DMS 273 (cell line): ENCODE measurements at regions not wholly inside any gene's neighbourhood (a gene's known extent, or its start where the extent isn't known, plus 50 kb on each side); places are given as distances from the start of the nearest gene placed in this dataset.

Source experiments
- DNase-seq: peaks from one replicate; lab custom pipeline; 2025; ENCODE audit not compliant: unreplicated experiment; lab: John Stamatoyannopoulos, UW

DNA sequence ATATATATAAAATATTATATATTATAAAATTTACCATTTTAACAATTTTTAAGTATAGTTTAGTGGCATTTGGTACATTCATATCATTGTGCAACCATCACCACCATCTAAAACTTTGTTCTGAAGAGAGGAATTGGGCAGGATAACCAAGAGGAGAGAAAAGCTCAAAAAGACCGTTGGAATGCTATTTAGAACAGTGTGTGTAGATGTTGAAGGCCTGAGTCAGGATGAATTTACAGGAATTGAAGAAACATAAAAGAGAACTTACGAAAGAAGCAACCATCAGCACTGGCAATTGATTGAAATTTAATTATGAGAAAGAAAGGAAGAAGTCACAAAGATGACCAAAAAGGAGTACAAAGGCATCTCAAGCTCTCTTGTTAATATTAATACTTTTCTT is 196.9 kb upstream of the PWP1 start:
- DNase-seq = no peak

DNA sequence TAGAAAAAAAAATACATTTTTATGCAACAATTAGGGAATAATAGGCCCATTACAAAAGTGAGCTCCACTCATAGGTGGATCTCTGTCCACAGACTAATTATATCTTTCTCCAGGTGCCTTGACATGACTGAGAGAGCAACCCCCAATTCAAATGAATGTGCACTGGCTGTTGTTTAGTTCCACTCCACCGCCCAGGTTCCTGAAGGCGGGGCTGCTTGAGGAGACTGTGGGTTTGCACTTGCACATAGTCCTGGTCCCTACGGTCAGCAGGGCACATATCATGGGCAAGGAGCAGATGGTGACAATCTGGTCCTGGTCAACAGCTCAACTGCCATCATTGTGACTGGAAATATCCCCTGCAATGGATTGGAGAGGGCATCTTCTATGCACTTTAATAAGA is 195.6 kb upstream of the PWP1 start:
- DNase-seq = no peak

DNA sequence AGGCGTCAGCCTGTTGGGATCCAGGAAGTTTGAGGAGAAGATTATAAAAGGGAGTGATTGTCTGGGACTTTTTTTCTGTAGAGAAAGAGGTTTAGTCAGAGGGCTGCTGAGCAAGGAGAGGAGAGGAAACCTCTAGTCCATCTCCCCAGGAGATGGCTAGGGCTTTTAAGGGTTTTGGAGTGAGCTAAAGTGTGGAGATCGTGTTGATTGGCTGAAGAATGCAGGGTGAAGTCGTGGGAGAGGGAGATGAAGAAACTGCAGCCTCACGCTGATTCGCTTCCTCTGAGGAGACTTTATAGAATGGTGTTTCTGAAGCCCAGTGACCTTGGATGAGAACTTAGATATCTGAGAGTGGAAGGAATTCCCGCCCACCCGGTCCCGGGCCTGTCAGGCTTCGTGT is 193.7 kb upstream of the PWP1 start:
- no peak for DNase-seq

DNA sequence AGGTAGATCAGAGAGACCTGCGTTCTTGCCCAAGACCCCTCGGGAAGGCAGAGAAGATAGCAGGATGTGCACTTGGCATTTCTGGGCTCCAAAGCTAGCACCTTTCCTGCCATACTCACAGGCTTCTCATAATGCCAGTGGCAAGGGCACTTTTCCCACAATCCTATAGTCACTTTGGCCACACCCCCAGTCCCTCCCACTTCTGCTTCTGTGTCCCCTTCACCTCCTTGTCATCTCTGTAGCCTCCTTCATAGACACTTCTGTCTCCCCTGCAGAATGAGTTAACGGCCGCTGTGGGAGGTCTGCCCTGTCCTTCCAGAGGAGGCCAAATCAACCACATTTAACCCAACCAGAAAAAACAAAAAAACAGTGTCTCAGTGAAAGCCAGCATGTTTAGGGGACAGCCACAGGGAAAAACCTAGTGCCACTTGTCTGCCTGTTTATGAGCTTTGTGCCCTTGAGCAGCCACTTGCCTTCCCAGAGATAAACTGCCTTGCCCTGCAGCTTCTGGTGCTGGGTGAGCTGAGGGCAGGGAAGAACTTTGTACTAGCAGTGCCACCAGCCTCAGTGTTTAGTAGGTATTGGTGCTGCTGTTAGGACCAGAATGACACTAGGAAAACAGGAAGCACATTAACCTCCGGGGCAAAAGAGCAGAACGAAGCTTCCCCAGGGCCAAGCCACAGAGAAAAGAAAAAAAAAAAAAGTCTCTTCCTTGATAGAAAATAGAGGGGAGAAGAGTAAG is 193.0 kb upstream of the PWP1 start:
- DNase-seq = no peak

DNA sequence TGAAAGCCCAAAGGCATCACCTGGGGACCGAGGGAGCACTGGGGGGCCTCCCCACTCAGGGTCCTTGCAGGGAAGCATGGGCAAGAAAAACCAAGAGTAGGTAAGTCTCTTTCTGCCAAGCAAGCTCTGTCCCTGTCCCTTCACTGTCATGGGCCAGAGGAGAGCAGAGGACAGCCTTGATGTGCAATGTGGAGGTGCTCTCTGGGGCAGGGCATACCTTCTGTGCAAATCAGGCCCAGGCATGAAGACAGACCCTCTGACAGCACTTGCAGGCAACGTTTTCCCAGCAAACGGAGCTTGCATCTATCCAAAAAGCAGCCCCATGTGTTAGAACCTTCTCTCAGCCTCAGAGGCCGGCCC is 192.5 kb upstream of the PWP1 start:
- no peak for DNase-seq

DNA sequence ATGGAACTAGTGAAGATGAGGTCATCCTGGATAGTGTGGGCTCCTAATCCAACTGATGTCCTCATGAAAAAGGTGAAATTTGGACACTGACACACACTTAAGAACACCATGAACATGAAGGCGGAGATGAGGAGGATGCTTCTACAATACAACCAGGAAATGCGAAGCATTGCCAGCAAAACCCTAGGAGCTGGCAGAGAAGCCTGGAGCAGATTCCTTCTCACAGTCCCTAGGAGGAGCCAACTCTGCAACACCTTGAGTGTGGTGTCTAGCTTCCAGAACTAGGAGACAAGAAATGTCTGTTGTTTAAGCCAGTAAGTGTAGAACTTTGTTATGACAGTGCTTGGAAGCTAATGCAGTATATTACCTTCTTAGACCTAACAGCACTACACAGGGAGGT is 191.9 kb upstream of the PWP1 start:
- DNase-seq = no peak

DNA sequence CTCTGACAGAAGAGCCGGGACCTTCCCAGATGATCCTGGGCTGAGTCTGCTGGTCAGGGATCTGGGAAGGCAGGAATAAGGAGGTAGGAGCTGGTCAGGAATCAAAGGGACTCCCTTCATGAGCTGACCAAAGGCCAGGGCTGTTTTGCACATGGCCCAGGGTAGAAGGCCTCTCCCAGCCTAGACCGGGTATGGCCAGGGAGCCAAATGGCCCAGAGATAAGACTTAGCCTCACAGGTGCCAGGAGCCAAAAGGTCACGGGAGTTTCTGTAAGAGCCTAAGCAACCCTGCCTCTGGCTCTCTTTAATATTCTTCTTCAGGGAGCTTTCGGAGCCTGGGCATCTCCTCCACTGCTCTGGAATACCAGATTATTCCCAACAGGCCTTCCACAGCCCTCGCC is 191.3 kb upstream of the PWP1 start:
- no peak for DNase-seq

DNA sequence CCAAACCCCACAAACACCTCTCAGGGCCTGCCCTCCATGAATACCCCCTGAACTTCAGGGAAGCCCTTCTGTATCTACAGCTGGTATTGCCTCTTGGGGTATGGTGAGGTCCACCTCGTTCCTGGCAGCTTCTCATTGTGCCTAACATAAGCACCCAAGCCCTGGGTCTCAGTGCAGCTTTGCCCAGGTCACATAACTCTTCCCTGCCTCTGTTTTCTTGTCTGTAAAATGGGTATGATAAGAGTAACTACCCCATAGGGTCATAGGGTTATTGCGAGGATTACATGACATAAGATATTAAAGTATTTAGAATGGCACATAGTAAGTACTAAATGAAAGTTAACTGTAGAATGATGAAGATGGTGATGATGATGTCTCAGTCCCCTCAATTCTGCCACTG is 190.0 kb upstream of the PWP1 start:
- no peak for DNase-seq

DNA sequence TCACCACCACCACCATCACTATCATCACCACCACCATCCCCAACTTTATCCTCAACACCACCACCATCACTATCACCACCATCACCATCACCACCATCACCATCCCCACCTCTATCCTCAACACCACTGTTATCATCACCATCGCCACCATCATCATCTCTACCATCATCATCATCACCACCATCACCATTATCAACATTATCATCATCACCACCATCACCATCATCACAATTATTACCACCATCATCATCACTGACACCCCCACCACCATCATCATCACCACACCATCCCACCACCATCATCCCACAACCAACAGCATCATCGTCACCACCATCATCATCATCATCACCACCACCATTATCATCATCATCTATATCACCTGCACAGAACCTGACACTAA is 188.4 kb upstream of the PWP1 start:
- no peak for DNase-seq

DNA sequence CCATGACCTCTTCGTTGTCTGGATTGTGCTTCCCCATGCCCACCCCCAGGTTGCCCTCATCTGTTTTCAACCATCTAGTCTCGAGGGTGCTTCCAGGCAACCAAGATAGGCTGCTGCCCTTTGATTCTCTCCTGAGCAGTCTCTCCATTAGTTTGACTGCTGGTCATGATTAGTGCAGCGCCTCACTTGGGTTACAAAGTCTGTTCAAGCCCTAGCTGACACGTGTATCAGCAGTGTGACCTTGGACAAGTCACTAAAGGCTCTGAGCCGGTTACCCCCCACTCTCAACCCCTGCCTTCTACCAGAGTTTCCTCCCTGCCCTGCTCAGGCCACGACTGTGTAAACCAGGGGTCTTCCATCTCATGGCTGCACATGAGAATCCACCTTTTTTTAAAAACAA is 185.3 kb upstream of the PWP1 start:
- no peak for DNase-seq

DNA sequence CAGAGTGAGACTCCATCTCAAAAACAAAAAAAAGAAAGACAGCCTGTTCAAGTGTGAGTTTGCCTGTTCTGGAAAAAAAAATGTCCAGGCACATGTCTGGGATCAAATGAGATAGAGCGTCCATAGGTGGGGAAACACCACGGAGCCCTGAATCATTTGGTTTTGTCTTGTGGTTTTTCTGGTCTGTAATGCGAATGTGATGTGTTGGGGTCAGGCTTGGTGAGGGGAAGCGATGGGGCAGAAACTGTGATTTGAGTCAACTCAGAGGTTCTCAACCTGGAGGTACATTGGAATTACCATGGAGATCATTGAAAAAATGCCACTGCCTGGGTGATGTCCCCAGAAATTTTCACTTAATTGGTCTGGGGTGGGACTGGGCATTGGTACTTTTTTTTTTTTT is 183.9 kb upstream of the PWP1 start:
- no peak for DNase-seq

DNA sequence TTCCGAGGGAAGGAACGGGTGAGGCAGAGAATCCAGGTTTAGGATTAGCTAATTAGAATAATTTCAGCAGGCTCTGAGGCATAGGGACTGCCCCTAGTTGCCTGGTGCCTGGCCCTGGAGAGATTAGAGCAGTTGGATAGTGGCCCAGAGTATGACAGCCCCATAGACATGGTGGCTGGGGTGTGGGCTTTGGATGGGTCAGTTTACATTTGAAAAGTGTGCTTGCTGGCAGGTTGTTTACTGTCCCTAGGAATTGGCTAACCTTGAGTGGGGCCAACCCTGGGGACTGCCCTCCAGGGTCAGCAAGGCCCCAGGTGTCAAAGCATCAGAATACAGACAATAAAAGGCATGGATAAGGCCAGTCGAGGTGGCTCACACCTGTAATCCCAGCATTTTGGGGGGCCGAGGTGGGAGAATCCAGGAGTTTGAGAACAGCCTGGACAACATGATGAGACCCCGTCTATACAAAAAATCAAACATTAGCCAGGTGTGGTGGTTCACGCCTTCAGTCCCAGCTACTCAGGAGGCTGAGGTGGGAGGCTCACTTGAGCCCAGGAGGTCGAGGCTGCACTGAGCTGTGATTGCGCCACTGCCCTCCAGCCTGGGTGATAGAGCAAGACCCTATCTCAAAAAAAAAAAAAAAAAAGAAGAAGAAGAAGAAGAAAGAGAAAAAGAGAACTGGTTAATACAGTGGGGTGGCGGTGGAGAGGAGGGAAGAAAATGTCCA is 182.3 kb upstream of the PWP1 start:
- DNase-seq = no peak

DNA sequence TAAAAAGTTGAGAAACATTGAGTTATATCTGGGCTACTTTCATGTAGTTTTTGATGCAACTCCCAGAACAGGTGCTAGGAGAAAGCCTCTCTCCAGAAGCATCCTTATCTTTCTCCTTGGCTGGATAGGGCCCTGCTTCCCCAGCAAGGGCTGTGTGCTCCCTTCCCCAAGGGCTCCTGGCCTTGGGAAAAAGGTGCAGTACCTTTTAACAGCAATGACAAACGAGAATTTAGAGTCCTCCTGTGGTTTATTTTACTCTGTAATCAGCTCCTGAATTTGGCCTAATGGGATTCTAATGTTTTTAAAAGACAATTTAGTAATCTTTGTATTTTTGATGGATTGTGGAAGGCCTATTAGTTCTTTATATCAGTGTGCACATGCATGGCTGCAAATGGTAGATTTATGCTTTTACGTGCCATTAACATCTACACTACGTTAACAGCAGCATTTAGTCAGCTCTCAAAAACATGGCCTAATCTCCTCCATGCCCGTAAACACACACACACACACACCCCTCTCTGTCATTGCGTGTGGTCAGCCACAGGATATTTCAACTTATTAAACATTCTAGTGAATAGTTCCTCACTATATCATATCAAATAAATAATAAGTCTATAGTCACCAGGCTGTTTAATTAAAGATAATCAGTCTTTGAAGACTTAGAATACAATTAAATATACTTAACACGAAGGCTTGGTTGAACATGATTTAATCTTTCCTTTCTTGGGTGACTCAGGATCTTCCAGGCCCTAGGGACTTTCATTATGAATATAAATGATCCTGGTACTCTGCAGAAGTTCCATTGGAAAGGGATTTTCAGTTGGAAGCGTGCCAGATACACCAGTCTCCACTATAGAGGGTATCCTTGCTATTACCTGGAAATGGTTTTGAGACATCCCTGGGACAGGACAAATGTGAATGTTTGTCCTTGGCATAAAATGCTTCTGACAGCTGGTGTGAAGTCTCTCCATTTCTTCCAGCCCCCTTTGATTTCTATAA is 181.4 kb upstream of the PWP1 start:
- peak; percentile 8 for DNase-seq

DNA sequence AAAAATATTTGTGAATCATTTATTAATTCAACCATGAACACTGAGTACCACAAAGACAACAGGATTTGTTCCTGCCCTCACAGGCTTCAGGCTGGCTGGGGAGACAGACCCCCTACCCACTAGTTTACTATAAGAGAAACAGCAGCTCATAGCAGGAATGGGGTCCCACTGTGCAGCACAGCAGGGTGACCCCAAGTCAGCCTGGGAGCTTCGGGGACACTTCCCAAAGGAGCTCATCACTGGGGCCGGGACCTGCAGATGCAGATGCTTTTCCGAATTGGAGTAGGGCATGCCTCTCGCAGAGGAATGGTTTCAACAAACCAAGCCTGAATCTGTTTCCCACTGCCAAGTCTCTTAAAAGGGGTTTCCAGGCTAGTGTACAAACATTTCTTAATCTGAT is 176.2 kb upstream of the PWP1 start:
- no peak for DNase-seq

DNA sequence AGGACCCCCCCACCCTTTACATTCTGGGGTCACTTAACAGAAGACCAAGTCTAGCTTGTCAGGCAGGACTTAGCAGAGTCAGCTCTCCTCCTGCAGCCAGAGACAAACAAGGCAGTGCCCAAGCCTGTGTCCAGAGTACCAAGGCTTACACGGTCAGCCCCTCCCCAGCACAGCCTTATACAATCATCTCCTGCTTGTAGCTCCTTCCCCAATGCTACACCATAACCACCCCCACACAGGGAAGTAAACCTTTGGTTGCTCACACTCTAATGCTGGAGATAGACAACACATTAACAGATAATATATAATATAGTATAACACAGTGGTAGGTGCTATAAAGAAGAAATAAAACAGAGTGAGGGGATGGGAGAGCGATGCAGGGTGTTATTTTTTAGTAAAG is 175.4 kb upstream of the PWP1 start:
- no peak for DNase-seq

DNA sequence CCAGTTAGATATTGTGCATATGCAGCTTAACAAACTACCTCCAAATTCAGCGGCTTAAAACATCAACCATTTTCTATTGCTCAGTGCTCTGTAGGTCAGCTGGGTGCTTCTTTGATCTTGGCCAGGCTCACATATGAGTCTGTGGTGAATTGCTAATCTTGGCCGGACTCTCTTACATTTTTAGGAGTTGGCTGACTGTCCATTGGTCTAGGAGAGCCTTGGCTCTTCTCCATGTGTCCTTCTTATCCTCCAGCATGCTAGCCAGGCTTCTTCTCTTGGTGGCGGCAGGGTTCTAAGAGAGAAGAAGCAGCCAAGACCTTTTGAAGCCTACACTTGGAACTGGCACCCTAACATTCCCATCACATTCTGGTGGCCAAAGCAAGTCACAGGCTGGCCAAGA is 174.3 kb upstream of the PWP1 start:
- DNase-seq = no peak

DNA sequence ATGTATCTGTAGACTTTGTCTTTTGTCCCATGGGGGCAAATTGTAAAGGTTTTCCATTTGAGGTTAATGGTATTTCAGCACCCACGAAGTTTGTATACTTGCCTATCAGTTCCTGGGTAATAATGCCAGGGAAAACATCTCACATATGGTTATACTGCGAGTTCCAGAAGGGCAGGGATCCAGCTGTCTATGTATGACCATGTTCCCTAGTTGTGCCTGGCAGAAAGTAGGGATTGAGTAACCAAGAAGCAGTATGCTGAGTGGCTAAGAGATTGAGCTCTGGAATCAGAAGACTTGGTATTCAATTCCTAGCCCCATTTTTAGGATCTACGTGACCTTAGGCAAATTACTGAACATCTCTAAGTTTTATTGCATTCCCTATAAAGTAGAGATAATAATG is 173.2 kb upstream of the PWP1 start:
- peak; percentile 58 for DNase-seq

DNA sequence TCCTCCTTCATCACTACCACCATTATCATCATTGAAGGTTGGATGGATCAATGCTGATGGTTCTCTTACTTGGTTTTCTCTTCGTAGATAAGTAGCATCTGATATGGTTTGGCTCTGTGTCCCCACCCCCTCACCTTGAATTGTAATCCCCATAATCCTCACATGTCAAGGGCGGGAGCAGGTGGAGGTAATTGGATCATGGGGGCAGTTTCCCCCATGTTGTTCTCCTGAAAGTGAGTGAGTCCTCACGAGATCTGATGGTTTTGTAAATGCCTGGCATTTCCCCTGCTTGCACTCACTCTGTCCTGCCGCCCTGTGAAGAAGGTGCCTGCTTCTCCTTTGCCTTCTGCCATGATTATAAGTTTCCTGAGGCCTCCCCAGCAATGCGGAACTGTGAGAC is 172.4 kb upstream of the PWP1 start:
- no peak for DNase-seq

DNA sequence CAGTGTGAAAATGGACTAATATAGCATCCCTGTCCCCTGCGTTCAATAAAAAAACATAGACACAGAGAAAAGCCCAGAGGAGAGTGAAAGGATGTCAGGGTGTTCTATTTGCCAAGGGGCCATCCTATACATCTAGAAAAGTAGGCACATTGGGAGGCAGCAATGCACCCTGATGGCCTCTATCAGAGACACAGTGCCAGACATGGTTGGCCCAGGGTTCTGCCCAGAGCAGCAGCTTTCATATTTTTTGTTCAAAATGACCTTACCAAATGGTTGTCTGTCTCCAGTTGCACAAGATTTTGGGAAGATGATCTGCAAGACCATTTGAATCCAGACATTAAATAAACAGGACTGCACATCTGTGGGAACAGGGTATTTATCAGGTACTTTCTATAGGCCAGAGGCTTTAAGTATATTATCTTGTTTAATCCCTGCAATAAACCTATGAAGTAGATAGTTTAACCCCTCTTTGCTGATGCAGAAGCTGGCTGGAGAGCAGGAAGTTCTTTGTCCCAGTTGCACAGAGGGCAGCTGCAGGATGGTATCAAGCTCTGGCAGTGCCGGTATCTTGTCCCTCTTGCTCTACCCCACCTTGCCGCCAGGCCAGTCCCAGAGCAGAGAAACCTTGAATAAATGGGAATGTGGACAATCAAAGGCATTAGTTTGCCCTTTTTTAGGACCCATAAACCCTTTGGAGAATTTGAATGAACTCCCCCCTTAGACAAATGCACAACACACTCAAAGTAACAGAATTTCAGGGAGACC is 171.8 kb upstream of the PWP1 start:
- no peak for DNase-seq

DNA sequence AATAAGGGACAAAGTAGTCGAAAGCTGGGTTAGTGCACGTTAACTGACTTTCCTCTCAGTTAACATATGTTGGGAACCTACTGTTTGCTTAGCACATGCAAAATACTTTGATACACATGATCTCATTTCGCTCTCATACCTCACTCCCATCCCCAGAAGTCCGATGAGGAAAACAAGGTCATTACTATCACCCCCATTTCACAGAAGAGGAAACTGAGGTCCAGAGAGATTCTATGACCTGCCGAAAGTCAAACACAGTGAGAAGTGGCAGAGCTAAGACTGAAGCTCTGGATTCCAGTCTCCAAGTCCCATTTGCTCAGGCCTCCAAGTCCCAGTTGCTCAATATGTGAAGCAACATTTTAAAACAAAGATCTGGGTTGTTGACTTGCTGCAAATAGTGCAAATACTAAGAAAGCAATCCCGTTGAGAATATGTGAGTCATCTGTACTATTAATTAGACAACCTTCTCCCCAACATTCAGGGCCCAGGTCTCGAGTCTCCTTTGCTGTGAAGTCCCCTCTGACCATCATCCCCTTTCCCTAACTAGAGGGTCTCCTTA is 170.6 kb upstream of the PWP1 start:
- DNase-seq = no peak
